ENCODE measurements at regions not wholly inside any gene's neighbourhood (a gene's known extent, or its start where the extent isn't known, plus 50 kb on each side); places are given as distances from the start of the nearest gene placed in this dataset.

DNA sequence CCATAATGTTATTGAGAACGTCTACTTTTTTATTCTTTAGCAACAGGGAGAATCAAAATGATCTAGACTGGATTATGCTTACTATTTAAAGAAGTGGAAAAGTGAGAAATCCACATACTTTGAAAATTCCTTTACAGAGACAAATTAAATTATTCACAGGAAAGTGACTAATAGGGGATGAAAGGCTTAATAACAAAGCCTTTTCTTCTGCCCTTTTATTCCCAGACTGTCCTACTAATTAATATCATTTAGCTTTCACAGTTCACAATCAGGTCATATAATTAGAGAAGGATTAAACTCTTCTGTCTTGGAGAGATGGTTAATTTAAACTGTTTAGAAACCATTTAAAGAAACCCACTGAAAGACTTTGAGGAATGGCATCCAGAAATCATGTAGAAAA is 58.8 kb downstream of the ARL4A start:
- TF ChIP-seq GABPA (IDR thresholded peaks at IDR 0.05; ENCODE audit: low read depth) = no peak
- no peak for TF ChIP-seq POLR2AphosphoS5 (IDR thresholded peaks at IDR 0.05; ENCODE audit: low read depth)
- TF ChIP-seq, protein P1, sequence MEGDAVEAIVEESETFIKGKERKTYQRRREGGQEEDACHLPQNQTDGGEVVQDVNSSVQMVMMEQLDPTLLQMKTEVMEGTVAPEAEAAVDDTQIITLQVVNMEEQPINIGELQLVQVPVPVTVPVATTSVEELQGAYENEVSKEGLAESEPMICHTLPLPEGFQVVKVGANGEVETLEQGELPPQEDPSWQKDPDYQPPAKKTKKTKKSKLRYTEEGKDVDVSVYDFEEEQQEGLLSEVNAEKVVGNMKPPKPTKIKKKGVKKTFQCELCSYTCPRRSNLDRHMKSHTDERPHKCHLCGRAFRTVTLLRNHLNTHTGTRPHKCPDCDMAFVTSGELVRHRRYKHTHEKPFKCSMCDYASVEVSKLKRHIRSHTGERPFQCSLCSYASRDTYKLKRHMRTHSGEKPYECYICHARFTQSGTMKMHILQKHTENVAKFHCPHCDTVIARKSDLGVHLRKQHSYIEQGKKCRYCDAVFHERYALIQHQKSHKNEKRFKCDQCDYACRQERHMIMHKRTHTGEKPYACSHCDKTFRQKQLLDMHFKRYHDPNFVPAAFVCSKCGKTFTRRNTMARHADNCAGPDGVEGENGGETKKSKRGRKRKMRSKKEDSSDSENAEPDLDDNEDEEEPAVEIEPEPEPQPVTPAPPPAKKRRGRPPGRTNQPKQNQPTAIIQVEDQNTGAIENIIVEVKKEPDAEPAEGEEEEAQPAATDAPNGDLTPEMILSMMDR (IDR thresholded peaks at IDR 0.05; ENCODE audit: insufficient read depth, low read length) = no peak
- TF ChIP-seq, protein P2, sequence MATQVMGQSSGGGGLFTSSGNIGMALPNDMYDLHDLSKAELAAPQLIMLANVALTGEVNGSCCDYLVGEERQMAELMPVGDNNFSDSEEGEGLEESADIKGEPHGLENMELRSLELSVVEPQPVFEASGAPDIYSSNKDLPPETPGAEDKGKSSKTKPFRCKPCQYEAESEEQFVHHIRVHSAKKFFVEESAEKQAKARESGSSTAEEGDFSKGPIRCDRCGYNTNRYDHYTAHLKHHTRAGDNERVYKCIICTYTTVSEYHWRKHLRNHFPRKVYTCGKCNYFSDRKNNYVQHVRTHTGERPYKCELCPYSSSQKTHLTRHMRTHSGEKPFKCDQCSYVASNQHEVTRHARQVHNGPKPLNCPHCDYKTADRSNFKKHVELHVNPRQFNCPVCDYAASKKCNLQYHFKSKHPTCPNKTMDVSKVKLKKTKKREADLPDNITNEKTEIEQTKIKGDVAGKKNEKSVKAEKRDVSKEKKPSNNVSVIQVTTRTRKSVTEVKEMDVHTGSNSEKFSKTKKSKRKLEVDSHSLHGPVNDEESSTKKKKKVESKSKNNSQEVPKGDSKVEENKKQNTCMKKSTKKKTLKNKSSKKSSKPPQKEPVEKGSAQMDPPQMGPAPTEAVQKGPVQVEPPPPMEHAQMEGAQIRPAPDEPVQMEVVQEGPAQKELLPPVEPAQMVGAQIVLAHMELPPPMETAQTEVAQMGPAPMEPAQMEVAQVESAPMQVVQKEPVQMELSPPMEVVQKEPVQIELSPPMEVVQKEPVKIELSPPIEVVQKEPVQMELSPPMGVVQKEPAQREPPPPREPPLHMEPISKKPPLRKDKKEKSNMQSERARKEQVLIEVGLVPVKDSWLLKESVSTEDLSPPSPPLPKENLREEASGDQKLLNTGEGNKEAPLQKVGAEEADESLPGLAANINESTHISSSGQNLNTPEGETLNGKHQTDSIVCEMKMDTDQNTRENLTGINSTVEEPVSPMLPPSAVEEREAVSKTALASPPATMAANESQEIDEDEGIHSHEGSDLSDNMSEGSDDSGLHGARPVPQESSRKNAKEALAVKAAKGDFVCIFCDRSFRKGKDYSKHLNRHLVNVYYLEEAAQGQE (IDR thresholded peaks at IDR 0.05; ENCODE audit: insufficient replicate concordance, low read depth) = no peak
- TF ChIP-seq SPI1 (IDR thresholded peaks at IDR 0.05; ENCODE audit: borderline replicate concordance, low read depth) = no peak
